DND-41 (cell line): ENCODE measurements at regions not wholly inside any gene's neighbourhood (a gene's known extent, or its start where the extent isn't known, plus 50 kb on each side); places are given as distances from the start of the nearest gene placed in this dataset.

Source experiments
- ATAC-seq: fragments of 200-7000 bp; cut with Tn5 transposase; 3 replicates; pipeline ENCODE4 v1.9.1; 2021; ENCODE audit warnings: low read depth; ENCODE audit not compliant: insufficient read depth
- DNase-seq: peaks from one replicate; pipeline ENCODE4 v3.0.0-alpha.2; 2020
- H2AFZ ChIP-seq: 2 replicates; pipeline ENCODE4 v1.6.0; 2012; ENCODE audit warnings: low read depth, low read length
- H3K27ac ChIP-seq: 2 replicates; pipeline ENCODE4 v1.5.1; 2012; ENCODE audit warnings: low read length, inconsistent platforms
- H3K27me3 ChIP-seq: fragments of 200-600 bp; sonication (generic); 2 replicates; pipeline ENCODE4 v1.6.0; 2012; ENCODE audit warnings: low read length, mild to moderate bottlenecking, inconsistent platforms; ENCODE audit not compliant: insufficient read depth, poor library complexity
- H3K36me3 ChIP-seq: 2 replicates; pipeline ENCODE4 v1.5.1; 2012; ENCODE audit warnings: low read length, inconsistent platforms; ENCODE audit not compliant: insufficient read depth
- H3K4me1 ChIP-seq: 2 replicates; pipeline ENCODE4 v1.5.1; 2012; ENCODE audit warnings: mild to moderate bottlenecking, low read length; ENCODE audit not compliant: insufficient read depth
- H3K4me2 ChIP-seq: 2 replicates; pipeline ENCODE4 v1.6.0; 2012; ENCODE audit warnings: mild to moderate bottlenecking, moderate library complexity, low read length, inconsistent platforms; ENCODE audit not compliant: insufficient read depth
- H3K4me3 ChIP-seq, 2 experiments: fragments of 200-600 bp in 1 of 2; shearing (Covaris generic) in 1 of 2; 2 replicates each; pipeline ENCODE4 v1.5.1; 2012 to 2016; ENCODE audit warnings: inconsistent platforms in 2 of 2, low read length in 2 of 2, mild to moderate bottlenecking in 2 of 2, low read depth in 1 of 2, moderate library complexity in 1 of 2
- H3K79me2 ChIP-seq: 2 replicates; pipeline ENCODE4 v1.6.0; 2012; ENCODE audit warnings: low read length, inconsistent platforms; ENCODE audit not compliant: insufficient read depth
- H3K9ac ChIP-seq: 2 replicates; pipeline ENCODE4 v1.6.0; 2012; ENCODE audit warnings: low read depth, mild to moderate bottlenecking, inconsistent platforms, low read length, moderate library complexity
- H3K9me3 ChIP-seq: 2 replicates; pipeline ENCODE4 v1.5.1; 2012; ENCODE audit warnings: low read length, moderate library complexity, mild to moderate bottlenecking, inconsistent platforms; ENCODE audit not compliant: insufficient read depth, severe bottlenecking
- H4K20me1 ChIP-seq: 2 replicates; pipeline ENCODE4 v1.6.0; 2012; ENCODE audit warnings: low read length; ENCODE audit not compliant: insufficient read depth
- EZH2 ChIP-seq: IDR thresholded peaks from 3 replicates; pipeline ENCODE4 v1.6.1; 2012; ENCODE audit warnings: borderline replicate concordance, low read depth, mild to moderate bottlenecking, moderate library complexity, low read length, inconsistent platforms; ENCODE audit not compliant: severe bottlenecking
- TF ChIP-seq, protein P1 (sequence below): IDR thresholded peaks from 2 replicates; pipeline ENCODE4 v1.5.1; 2012; ENCODE audit warnings: borderline replicate concordance, low read length, moderate library complexity, mild to moderate bottlenecking; ENCODE audit not compliant: poor library complexity, severe bottlenecking; ENCODE audit errors: extremely low read depth

DNA sequence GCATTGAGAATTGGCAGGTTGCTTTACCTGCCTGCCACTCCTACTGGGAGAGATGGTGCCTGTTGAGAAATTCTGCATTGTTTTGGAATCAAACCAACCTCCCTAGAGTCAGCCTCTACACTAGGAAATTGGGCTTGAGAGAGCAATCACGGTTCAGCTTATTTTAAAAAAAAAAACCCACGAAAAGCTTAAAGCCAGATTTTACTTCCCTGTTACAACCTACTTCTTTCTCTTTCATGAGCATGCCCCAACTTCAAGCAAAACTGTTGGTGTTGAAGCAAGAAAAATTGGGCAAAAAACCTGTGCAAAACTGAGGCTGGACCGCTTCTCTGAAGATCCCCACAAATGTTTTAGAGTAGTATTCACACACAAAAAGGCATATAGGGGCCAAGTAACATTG lies 134.6 kb upstream of the ZEB2 start:
- Histone ChIP-seq H3K79me2 (no peaks in the 10 kb centered on the region), H3K4me3 (no peak overlapping the region), H3K36me3 (no peaks in the 10 kb centered on the region), H3K9me3 (no peaks in the 10 kb centered on the region), H2AFZ (no peak overlapping the region; the same call in 1 of the 2 replicates), H3K27ac (no peak overlapping the region), H4K20me1 (no peaks in the 10 kb centered on the region), H3K4me2 (no peak overlapping the region), H3K27me3 (no peaks in the 10 kb centered on the region), H3K4me1 (no peaks in the 10 kb centered on the region), H3K9ac (no peak overlapping the region)
- no peak for DNase-seq
- no peak for TF ChIP-seq EZH2
- TF ChIP-seq, protein P1, sequence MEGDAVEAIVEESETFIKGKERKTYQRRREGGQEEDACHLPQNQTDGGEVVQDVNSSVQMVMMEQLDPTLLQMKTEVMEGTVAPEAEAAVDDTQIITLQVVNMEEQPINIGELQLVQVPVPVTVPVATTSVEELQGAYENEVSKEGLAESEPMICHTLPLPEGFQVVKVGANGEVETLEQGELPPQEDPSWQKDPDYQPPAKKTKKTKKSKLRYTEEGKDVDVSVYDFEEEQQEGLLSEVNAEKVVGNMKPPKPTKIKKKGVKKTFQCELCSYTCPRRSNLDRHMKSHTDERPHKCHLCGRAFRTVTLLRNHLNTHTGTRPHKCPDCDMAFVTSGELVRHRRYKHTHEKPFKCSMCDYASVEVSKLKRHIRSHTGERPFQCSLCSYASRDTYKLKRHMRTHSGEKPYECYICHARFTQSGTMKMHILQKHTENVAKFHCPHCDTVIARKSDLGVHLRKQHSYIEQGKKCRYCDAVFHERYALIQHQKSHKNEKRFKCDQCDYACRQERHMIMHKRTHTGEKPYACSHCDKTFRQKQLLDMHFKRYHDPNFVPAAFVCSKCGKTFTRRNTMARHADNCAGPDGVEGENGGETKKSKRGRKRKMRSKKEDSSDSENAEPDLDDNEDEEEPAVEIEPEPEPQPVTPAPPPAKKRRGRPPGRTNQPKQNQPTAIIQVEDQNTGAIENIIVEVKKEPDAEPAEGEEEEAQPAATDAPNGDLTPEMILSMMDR = no peak
- ATAC-seq = no peak

DNA sequence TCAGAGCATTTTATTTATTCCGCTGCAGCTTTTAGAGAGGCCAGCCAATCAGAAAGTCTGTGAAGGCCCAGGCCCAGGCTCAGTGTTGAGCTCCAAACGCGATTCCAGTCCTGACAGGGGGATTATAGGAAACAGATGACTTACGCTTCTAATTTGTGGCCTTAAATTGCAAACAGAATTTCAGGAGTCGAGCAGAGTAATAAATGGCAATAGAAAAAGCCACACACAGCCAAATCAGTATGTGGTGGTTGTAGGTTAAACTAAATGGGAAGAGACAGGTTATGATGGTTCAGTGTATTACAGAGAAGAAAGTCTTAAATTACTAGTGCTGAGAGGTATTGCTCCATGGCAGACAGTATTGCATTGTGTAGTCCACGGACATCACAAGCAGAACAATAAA lies 131.0 kb upstream of the ZEB2 start:
- no peak overlapping the region for H3K4me2 ChIP-seq
- H4K20me1 ChIP-seq = no peaks in the 10 kb centered on the region
- ATAC-seq = no peak
- no peak overlapping the region for H3K9ac ChIP-seq
- no peak overlapping the region for H3K27ac ChIP-seq
- no peaks in the 10 kb centered on the region for H3K36me3 ChIP-seq
- no peaks in the 10 kb centered on the region for H3K4me1 ChIP-seq
- no peak for DNase-seq
- H2AFZ ChIP-seq = no peak overlapping the region
- H3K27me3 ChIP-seq = no peaks in the 10 kb centered on the region
- TF ChIP-seq, protein P1 = no peak
- no peak for TF ChIP-seq EZH2
- no peaks in the 10 kb centered on the region for H3K79me2 ChIP-seq
- H3K9me3 ChIP-seq = peaks cover 3% of the 10 kb centered on the region
- H3K4me3 ChIP-seq = no peak overlapping the region

DNA sequence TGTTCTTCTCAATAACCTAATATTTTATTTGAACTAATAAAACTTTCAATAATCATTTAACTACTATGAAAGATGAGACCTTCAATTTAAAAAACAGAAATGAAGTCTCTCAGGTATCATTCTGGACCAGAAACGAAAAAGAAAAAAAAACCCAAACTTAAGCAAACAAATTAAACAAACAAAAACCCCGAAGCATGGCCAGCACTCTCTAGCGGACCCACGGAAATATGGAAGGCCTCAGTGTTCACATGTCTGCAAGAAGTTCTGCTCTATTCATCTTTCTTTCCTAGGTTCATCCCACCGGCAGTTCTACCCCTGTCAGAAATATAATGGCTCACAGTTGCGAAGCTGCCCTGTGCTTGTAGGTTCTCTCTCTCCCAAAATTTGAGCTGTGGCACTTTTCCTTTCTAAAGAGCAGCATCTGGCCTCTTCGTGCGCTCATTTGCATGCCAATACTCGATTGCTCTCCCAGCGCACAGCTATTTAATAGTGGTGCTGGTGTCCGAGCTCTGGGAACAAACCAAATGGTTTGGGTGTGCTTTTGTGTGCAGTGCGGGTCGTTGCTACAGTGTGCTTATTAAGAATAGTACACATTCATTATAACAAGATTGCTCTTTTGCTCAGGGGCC lies 129.0 kb upstream of the ZEB2 start:
- H2AFZ ChIP-seq = peak overlapping the region; percentile 39
- no peaks in the 10 kb centered on the region for H3K4me1 ChIP-seq
- TF ChIP-seq, protein P1 = no peak
- TF ChIP-seq EZH2 = no peak
- H3K27me3 ChIP-seq = no peaks in the 10 kb centered on the region
- no peaks in the 10 kb centered on the region for H4K20me1 ChIP-seq
- no peak overlapping the region for H3K4me2 ChIP-seq
- H3K27ac ChIP-seq = no peak overlapping the region
- no peaks in the 10 kb centered on the region for H3K79me2 ChIP-seq
- H3K4me3 ChIP-seq = no peak overlapping the region
- peaks cover 3% of the 10 kb centered on the region for H3K9me3 ChIP-seq
- no peak for DNase-seq
- H3K36me3 ChIP-seq = no peaks in the 10 kb centered on the region
- no peak overlapping the region for H3K9ac ChIP-seq
- no peak for ATAC-seq
